HG02870 (cell line): ENCODE measurements at regions not wholly inside any gene's neighbourhood (a gene's known extent, or its start where the extent isn't known, plus 50 kb on each side); places are given as distances from the start of the nearest gene placed in this dataset.
"Not testable (repeated sequence)": the region's sequence is repeated elsewhere in the genome, so short reads cannot be mapped to it uniquely, and the experiment has no call there.

Source experiments
- ATAC-seq: cut with Tn5 transposase; IDR thresholded peaks from one replicate; pipeline ENCODE4 v1.9.1; 2021; ENCODE audit warnings: mild to moderate bottlenecking, moderate library complexity; ENCODE audit not compliant: unreplicated experiment

DNA sequence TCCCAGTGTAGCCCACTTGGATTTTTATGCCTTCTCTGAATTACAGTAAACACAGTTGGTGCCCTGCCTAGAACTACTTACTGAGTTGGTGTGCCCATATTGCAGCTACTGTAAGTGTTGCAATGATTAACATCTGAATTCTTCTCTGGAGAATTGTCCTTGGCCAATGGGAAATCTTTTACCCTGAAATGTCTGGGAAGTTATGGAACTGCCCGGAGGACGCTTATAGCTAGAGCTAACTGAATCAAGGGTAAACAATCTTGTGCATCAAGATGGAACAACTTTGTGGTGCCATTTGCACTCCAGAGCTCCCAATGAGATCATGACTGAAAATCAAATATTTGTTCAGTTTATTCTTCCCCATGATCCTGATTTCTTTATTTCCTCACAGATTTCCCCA, 246.7 kb upstream of the CBLB start:
- ATAC-seq: no peak

DNA sequence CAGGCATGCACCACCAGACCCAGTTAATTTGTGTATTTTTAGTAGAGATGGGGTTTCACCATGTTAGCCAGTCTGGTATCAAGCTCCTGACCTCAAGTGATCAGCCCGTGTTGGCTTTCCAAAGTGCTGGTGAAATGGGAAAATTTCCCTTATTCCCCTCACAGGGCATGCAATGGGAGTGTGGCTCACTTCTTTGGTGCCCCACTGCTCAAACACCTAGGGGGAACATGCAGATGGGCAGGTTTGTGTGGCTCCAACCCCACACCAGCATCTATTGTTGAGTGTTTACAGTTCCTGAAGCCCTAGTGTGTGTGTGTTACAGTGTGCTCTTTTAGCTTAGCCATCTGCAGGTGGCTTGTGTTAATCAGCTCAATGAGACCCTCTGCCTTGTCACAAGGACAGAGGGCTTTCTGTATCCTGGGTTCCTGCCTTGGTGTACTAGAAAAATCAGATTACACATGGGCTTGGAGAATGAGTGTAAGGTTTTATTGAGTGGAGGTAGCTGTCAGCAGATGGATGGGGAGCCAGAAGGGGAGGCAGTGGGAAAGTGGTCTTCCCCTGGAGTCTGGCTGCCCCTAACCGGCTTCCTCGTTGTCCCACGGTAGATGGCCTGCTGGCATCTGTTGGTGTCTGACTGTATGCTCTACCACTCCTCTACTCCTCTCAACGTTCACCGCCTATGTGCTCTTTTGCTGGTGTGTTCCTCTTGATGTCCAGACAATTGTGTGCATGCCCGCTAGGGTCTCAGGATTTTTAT, 248.1 kb upstream of the CBLB start:
- no peak for ATAC-seq

DNA sequence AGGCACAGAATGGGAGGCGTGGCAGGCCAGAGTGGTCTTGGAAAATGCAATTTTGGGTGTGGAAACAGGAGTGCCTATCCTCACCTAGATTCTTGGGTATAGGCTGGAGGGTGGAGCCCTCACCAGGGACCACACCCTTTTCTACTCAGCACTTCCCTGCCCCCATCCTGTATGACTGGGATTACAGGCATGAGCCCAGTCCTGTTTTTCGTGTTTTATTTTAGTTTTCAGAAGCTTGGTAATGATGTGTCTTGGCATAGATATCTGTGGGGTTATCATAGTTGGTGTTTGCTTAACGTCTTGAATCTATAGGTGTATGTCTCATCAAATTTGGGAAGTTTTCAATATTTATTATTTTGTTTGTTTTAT, 248.7 kb upstream of the CBLB start:
- ATAC-seq: no peak

DNA sequence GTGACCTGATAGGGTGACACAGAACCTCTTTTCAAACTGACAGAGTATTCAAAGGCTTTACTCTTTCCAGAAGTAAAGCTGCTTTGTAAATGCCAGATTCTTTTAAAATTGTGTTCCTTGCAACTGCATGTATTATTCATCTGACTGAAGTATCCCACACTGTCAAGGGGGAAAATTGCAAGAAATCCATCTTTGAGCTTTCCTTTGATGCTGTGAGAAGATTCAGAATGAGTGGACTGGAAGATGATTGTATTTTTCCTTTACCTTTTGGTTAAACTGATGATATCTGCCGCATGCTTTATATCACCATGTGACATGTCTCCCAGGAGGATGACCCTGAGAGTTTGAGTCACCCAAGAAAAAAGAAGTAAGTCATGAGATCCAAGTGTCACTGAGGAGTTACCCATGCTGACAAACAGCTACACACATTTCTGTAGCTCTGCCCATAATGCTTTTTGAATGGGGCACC, 250.8 kb upstream of the CBLB start:
- ATAC-seq: no peak

DNA sequence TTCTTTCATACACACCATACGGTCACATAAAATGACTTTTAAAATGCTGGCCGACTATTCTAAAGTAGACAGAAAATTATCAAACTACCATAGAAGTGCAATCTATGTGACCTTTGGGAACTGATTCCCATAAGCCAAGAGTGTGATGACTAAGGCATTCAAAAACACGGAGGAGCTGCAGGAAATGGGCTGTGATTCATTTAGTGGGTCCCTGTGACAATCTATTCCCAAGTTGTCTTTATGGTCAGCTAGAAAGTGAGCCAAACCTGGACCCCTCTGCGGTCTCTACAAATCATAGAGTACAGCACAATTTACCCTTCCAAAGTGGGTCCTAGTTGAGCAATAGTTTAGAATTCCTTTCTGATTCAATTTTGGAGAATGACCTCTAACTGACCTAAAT, 251.5 kb upstream of the CBLB start:
- no peak for ATAC-seq

DNA sequence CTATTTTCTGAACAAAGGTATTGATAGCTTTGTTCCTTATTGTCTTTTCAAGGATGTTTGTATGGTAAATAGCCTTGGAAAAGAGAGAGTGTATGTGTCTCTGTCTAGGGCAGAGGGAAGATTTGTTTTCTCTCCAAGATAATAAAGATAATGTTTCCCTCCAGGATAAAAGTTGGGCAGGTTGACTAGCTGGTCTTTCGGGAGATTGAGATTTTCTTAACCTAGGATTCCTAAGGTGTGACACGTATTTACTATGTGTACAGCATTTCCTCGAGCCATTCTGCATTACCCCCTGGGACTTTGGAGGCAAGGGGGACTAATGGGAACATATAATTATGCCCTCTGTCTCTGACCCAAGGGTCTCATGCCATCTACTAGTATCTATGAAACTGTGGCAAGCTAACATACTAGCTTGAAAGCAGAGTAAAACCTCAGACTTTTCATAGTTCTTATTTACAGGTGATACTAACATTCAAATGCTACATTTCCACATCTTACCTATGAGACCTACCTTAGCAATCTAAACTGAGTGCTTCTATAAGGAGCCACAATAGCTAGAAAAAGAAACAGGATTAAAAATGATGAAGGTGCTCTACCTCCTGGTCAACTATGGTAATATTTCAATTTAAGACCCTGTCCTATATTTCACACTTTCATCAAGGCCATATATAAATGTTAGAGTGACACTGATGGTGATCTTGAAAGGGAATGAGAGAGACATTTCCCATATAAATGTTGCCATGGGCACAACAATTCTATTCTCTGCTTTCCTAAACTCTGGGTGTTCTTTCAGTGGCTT, 252.9 kb upstream of the CBLB start:
- no peak for ATAC-seq

DNA sequence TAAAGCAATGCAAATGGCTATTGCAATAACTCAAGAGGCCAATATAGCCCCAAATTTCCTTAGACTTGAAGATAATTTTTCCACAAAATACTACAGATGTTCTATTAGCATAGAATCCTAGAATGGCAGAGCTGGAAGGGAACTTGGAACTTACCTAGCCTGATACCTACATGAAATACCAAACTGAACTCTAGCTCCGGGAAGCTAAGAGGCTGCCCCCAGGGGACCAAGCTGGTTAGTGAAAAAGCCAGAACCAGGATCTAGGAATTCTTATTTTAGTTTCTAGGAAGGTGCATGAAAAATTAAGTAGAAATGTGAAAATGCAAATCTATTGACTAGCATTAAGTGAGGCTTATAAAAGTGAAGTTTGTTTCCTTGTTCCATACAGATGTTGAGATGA, 256.0 kb upstream of the CBLB start:
- ATAC-seq: no peak

DNA sequence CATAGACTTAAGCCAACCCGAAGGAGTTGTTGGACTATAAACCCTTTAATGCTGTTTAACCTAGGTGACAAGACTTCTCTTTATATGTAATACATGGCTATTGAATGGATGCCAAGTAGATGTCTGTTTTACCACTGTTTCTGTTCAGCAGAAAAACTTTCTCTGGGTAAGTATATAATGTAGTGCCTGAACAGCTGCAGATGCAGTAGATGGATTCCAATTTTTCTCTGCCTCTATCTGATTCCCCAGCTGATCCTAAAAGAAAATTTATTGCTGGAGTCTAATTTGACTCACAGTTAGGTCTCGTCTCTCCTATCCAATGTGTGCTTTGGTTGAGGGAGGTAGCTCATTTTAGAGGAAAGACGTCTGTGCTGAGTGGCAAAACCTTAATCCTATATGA, 256.5 kb upstream of the CBLB start:
- ATAC-seq: no peak

DNA sequence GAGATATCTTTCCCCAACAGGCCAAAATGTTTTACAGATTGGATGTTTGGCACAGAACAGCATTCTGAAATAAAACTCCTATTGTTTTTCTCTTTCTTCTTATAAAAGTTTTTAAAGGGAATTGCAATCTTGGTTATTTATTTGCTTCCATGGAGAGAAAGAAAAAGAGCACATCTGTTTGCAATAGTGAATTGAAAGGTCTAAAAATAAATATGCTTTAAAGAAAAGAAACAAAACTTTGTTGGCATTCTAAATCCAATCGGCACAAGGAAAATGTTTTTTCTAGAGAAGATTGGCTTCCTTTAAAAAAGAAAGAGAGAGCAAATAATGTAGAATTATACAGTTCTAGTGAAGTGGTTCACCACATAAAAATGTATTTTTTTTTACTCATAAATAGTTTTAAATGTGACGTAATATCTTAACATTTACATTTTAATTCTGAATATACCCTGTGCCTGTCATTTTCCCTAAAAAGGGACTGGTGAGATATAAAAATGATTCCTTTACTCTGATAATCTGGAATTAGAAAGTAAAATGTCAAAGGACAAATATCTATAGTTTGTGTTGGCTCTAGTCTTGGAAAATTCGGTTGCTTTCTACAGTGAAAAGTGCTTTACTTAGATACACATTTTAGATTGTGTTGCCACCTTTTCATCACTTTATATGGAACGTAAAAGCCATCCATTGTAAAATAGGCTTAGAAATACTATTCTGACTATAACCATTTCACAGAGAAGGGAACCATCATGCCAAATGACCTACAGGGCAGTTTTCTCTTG, 257.4 kb upstream of the CBLB start:
- no peak for ATAC-seq

DNA sequence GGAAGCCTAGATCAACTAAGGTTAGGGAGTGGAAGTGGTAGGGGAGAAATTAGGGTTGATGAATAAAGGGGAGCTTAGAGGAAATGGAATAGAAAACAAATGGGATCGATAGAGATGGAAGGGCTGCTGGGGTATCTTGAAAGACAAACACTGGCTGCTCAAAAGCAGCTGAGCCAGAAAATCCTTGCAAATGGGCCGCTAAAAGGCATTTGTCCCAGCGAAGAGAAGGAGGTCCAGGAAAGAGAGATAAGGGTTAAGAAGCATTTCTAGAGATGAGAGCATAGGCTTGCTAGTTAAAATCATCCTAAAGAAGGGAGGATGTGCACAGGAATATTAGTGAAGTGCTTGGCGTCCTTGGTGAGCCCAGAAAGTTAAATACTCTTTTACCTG, 258.0 kb upstream of the CBLB start:
- ATAC-seq: no peak

DNA sequence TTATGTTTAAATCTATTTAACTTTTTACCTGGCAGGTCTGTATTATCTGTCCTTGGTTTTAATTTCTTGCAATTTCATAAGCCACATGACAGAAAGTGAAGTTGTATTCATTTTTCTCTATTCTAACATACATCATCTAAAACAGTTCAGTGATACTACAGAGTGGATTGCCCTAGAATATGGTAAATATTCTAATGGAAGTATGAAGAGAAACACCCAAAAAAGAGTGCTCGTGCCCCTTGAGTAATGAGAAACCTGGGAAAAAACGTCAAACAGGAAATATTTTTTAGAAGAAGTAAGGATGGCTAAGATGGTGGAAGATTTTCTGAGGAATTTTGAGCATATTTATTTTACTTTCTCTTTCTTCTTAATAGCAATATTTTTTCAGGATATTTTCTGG, 261.1 kb upstream of the CBLB start:
- ATAC-seq: no peak

DNA sequence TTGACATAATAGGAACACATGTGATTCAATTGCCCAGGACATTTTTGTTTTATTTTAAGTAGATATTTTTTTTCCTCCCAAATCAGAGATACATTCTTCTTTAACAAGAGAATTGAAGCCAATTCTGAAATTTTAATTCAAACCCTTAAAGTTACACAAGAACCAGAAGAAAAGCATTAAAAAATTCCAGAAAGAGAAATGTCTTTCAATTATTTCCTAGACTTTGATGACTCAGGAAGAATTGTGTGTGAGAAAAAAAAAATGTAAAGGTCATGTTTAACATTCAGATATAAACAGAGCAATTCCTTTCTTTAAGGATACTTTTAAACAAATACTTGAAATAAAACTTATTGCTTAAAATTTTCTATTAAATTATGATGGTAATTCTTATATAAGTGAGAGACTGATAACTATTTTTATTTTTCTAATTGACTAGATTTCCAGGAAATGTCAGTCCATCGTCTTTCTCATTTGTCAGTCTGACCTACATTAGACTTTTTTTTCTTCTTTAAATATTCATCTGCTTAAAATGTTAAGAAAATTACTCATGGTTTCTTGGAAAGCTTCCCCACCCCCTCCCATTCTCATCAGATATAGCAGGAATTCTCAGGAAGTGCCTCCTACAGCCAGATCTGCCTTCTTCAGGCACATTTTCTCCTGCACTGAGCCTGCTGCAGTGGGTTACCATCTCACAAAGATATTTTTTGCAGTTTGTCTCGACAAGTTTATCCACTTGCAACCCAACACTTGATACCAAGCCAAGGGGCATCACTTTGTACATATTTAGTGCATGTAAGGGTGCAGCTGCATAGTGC, 261.8 kb upstream of the CBLB start:
- no peak for ATAC-seq

DNA sequence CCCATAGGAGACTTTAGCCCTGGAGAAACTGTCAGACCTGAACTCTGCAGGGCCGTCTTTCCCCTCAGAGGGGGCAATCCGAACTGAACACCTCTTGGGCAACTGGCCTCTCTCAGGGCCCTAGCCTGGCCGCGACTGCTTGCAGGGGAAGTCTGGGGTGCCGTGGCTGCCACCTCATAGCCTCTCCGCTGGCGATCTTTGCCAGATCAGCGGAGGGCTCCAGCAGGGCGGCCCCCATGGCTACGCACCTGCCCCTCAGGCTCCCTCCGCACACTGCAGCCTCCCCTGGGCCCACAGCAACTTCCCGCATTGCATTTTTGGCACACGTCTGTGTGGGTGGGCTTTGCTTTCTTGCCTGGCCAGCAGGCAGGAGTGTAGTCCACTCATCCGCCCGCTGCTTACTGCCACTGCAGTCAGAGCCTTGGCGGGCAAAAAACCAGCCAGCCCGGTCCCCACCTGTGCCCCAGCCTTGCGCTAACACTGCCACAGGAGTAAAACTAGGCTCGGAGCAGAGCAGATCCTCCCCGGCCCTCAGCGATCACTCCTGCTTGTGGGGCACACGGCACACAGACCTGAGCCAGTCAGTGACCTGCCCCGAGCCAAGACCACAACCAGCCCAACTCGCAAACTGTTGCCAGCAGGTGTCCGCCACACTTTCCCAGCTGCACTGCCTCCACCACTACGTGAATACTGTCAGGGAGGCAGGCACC, 266.8 kb upstream of the CBLB start:
- no peak for ATAC-seq

DNA sequence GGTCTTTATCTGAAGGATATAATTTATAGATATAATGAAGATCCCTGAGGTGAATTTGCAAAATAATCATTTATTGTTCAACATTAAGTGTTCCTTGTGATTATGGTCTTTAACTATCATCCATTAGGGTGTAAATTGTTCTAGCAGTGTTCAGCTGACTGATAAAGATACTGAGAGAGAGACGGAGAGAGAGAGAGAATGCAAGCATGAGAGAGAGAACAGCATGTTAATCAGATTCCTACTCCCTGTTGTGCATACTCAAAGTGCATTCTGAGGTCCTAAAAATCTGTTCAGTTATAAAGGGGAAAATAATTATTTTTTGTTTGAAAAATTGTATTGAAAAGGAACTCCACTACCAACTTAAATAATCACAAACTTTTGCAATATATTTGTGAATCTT, 271.0 kb upstream of the CBLB start:
- no peak for ATAC-seq

DNA sequence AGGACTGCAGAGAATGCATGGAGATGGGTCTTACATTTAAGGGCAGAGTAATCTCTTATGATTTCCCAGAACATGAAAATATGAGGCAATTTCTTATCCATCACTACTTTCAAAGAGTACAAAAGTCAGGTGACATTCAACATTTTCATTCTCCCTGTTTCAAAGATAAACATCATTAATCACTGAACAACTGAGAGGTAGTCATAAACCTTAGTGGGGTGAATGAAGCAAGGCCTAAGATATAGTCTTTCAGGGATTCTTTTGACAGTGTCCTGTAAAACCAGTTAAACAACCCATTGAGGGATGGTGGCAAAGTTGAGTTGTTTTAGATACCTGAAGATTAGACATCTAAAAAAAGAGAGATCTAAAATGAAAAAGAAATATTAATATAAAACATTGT, 271.6 kb upstream of the CBLB start:
- ATAC-seq: no peak

DNA sequence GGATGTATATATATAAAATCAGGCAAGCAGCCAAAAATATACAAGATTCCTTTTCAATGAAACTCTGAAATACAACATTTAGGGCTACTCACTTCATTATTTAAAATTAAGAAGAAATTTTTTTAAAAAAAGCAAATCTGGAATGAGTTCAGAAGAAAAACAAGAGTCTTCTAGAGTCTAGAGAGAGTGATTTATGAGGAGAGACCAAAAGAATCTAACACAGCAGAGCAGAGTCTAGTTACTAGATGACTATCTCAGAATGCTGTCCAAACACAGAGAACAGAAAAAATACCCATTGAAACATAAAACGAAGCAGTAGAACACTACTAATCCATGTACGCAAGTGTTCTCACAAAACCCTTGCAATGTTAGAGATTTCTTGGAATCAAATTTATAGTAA, 275.2 kb upstream of the CBLB start:
- ATAC-seq: no peak

DNA sequence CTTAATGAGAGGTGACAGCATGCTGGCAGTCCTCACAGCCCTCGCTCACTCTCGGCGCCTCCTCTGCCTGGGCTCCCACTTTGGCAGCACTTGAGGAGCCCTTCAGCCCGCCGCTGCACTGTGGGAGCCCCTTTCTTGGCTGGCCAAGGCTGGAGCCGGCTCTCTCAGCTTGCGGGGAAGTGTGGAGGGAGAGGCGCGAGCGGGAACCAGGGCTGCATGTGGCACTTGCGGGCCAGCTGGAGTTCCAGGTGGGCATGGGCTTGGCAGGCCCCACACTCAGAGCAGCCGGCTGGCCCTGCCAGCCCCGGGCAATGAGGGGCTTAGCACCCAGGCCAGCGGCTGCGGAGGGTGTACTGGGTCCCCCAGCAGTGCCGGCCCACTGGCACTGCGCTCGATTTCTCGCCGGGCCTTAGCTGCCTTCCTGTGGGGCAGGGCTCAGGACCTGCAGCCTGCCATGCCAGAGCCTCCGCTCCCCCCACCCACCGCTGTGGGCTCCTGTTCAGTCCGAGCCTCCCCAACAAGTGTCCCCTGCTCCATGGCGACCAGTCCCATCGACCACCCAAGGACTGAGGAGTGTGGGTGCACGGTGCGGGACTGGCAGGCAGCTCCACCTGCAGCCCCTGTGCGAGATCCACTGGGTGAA, 279.7 kb upstream of the CBLB start:
- ATAC-seq: not testable (repeated sequence)

DNA sequence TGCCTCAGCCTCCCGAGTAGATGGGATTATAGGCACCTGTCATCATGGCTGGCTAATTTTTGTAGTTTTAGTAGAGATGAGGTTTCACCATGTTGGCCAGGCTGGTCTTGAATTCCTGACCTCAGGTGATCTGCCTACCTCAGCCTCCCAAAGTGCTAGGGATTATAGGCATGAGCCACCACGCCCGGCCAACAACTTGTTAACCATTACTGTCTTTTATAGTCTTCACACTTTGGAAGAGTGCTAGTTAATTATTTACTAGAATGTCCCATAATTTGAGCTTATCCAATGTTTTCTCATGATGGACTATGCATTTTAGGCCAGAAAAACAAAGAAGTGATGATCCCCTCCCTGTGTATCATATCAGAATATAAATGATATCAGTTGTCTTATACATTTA, 288.6 kb upstream of the CBLB start:
- no peak for ATAC-seq

DNA sequence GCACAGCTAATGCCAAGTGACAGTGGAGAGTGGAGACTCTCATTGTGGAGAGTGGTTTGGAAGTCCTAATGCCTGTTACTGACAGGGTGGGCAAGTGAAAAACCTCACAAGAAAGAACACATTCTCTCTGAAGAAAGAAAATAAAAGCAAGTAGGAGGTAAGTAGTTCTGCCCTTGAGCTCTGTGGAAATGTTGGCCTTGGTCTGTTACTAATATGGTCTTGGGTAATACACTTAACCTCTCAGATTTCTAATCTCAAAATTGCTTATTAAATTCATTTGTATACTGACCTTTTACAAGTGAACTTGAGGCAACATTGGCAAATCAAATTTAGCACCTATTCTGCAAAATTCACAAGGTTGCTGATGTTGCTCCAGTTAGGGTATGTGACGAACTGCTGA, 291.6 kb upstream of the CBLB start:
- ATAC-seq: no peak

DNA sequence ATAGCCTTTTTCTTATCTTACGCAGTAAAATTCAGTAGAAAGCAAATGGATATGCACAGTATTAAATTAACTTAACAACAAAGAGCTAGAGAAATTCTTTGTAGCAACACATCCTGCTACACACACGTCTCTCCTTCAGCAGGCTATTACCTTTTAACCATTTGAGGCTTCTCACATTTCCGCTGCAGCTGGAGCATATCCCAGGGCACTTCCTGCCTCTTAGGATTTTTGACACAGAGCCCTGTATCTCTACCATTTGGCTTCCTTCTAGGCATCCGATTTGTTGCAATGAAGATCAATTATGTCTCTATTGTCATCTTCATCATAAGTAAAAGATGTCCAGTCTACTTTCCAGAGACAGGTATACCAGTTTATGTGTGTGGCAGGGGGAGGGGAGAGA, 292.4 kb upstream of the CBLB start:
- ATAC-seq: no peak
